ENCODE measurements at regions not wholly inside any gene's neighbourhood (a gene's known extent, or its start where the extent isn't known, plus 50 kb on each side); places are given as distances from the start of the nearest gene placed in this dataset.
"Not testable (repeated sequence)": the region's sequence is repeated elsewhere in the genome, so short reads cannot be mapped to it uniquely, and the experiment has no call there.

DNA sequence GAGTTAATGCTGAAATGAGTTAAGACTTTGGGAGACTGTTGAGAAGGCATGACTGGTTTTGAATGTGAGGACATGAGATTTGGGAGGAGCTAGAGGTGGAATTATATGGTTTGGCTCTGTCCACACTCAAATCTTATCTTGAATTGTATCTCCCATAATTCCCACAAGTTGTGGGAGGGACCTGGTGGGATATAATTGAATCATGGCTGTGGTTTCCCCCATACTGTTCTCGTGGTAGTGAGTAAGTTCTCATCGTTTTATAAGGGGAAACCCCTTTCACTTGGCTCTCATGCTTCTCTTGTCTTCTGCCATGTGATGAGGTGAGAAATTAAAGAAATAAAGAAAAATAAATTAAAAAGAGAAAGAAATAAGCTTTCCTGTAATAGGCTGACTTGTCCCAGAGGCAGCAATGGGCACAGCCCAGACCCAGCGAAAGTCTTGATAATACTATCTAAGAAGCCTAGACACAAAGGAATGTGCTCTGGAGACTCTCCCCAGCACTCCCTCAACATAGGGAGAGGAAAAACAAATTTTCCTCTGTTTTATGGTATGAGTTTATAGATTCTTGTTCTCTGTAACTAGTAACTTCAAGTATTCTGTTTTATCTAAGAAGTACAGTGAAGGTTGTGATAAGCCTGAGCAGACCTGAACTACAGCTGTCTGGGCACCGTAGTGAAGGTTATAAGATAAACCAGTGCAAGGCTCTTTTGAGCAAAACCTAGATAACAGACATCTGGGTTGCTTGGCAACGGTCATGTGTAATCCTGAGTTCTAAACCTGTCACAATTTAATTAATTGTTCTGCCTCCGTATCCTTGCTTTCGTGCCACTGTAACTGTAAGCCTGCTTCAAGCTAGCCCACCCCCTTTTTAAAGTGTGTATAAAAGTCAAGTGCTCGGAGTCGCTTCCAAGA is 88.9 kb upstream of the ECI2 start:
- H3K4me3 Mint-ChIP-seq = no peak overlapping the region
- no peak overlapping the region for H3K27ac Mint-ChIP-seq (ENCODE audit: low read depth)
- H3K36me3 Mint-ChIP-seq (ENCODE audit: insufficient read depth) = no peaks in the 10 kb centered on the region
- no peaks in the 10 kb centered on the region for H3K9me3 Mint-ChIP-seq
- DNase-seq (ENCODE audit: low spot score in 2 of 2) = no peak
- H3K4me1 Mint-ChIP-seq = no peaks in the 10 kb centered on the region
- no peak for ATAC-seq (replicated peaks; ENCODE audit: extremely low read depth, poor library complexity, severe bottlenecking)
- H3K27me3 Mint-ChIP-seq = peaks cover 17% of the 10 kb centered on the region

DNA sequence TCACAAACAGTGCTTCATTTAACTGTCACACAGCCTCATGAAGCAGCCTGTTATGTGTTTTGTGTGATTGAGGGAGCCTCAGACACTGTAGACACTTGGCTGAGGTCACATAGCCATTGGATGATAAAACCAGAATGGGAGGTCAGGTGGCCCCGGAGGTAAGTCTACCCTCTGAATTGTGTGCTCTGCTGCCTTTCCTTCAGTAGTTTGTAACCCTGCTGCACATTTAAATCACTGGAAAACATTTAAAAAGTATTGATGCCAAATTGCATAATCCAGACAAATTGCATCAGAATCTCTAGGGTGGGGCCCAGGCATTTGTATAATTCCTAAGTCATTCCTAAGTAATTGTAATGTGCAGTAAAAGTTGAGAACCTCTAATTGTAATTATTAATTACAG is 85.2 kb upstream of the ECI2 start:
- peaks cover 24% of the 10 kb centered on the region for H3K27me3 Mint-ChIP-seq
- no peaks in the 10 kb centered on the region for H3K36me3 Mint-ChIP-seq (ENCODE audit: insufficient read depth)
- no peak overlapping the region for H3K4me3 Mint-ChIP-seq
- H3K9me3 Mint-ChIP-seq = no peaks in the 10 kb centered on the region
- no peak for ATAC-seq (replicated peaks; ENCODE audit: extremely low read depth, poor library complexity, severe bottlenecking)
- H3K27ac Mint-ChIP-seq (ENCODE audit: low read depth) = no peak overlapping the region
- no peak for DNase-seq (ENCODE audit: low spot score in 2 of 2)
- no peaks in the 10 kb centered on the region for H3K4me1 Mint-ChIP-seq

DNA sequence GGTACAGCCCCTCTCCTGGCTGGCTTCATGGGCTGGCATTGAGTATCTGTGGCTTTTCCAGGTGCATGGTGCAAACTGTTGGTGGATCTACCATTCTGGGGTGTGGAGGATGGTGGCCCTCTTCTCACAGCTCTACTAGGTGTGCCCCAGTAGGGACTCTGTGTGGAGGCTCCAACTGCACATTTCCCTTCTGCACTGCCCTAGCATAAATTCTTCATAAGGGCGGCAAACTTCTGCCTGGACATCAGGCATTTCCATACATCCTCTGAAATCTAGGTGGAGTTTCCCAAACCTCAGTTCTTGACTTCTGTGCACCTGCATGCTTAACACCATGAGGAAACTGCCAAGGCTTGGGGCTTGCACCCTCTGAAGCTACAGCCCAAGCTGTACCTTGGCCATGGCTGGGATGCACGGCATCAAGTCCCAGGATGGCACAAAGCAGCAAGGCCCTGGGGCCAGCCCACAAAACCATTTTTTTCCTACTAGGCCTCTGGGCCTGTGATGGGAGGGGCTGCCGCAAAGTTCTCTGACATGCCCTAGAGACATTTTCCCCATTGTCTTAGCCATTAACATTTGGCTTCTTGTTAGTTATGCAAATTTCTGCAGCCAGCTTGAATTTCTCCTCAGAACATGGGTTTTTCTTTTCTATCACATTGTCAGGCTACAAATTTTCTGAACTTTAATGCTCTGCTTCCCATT is 83.4 kb upstream of the ECI2 start:
- not testable (repeated sequence) for H3K27ac Mint-ChIP-seq (ENCODE audit: low read depth); DNase-seq (ENCODE audit: low spot score in 2 of 2); H3K9me3 Mint-ChIP-seq; H3K4me1 Mint-ChIP-seq; ATAC-seq (replicated peaks; ENCODE audit: extremely low read depth, poor library complexity, severe bottlenecking); H3K4me3 Mint-ChIP-seq; H3K36me3 Mint-ChIP-seq (ENCODE audit: insufficient read depth)
- peaks cover 35% of the 10 kb centered on the region for H3K27me3 Mint-ChIP-seq

DNA sequence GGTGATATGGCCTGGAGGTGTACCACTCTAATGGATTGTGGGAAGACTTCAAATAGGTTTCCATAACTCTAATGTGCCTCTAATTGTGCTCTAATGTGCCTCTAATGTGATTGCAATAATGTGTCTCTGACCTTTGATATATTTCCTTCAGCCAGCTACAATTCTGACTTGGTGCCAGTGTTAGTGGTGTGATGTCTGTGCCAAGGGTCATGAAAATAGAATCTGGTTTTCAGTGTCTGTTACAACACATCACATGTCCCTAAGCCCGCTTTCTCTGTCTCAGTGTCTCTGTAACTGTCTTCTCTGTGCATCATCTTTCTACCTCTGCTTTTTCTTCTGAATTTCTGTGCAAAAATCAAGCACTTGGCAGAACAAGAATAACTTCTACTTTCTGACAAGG is 77.2 kb upstream of the ECI2 start:
- no peak for DNase-seq (ENCODE audit: low spot score in 2 of 2)

DNA sequence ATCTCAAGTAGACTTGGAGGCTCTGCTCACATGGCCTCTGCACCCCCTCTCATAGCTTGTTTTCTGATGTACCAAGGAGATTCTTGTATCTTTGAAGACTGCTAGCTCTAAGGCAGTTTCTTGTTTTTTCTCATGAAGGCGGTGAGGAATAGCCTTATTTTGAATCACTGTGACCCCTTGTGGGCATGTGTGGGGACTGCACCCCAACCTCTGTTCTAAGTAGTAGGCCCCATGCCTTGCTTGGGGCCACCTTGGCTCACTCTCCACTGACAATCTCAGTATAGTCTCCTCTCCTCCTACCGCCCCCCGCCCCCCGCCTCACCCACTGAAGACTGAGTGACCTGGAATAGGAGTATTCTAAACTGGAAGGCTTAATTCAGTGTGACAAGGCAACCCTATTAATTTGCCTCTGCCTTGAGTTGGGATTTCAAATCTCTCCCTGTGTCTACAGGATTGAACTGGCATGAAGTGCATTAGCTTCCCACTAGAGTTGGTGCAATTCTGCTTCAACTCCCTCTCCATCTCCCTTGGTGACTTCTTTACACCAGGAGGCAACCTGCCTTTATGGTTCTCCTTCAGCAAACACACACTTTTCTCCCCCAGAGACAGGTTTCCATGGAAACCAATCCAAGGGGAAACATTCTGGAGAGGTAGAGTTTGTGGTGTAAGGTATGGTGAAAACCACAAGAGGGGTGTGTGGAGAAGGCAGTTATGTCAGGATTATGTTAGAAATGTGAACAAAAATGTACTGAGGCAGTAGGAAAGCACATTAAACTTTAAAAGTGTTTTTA is 75.4 kb upstream of the ECI2 start:
- Mint-ChIP-seq H3K4me3 (no peak overlapping the region), H3K36me3 (ENCODE audit: insufficient read depth) (peaks cover 2% of the 10 kb centered on the region), H3K4me1 (peaks cover 5% of the 10 kb centered on the region), H3K9me3 (no peaks in the 10 kb centered on the region), H3K27ac (ENCODE audit: low read depth) (no peak overlapping the region), H3K27me3 (peaks cover 14% of the 10 kb centered on the region)
- ATAC-seq (replicated peaks; ENCODE audit: extremely low read depth, poor library complexity, severe bottlenecking) = no peak
- peak in 1 of 2 donors; percentile 32 for DNase-seq (ENCODE audit: low spot score in 2 of 2)

More for the DNA sequence above, 77.2 kb upstream of the ECI2 start:
- peaks cover 5% of the 10 kb centered on the region for H3K4me1 Mint-ChIP-seq
- no peak overlapping the region for H3K4me3 Mint-ChIP-seq
- no peak for ATAC-seq (replicated peaks; ENCODE audit: extremely low read depth, poor library complexity, severe bottlenecking)
- no peaks in the 10 kb centered on the region for H3K36me3 Mint-ChIP-seq (ENCODE audit: insufficient read depth)
- H3K27me3 Mint-ChIP-seq = peaks cover 25% of the 10 kb centered on the region
- no peaks in the 10 kb centered on the region for H3K9me3 Mint-ChIP-seq
- no peak overlapping the region for H3K27ac Mint-ChIP-seq (ENCODE audit: low read depth)

DNA sequence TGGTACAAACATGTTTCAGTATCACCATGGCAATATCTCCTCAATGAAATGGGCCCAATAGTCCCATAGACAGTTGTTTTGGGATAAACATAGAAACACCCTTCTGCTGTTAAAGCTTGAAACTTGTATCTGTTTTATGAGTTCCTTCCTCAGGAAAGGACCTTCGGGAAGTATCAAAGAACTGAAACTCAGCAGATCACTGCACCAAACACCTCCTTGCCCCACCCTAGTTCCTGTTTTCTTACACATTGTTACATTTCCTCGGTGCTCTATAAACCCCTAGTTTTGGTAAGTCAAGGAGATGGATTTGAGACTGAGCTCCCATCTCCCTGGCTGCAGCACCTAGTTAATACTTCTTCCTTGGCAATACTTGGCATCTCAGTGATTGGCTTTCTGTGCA is 73.8 kb upstream of the ECI2 start:
- Mint-ChIP-seq H3K4me1 (peaks cover 5% of the 10 kb centered on the region), H3K9me3 (no peaks in the 10 kb centered on the region), H3K27ac (ENCODE audit: low read depth) (no peak overlapping the region), H3K27me3 (peaks cover 19% of the 10 kb centered on the region), H3K36me3 (ENCODE audit: insufficient read depth) (peaks cover 2% of the 10 kb centered on the region), H3K4me3 (no peak overlapping the region)
- DNase-seq (ENCODE audit: low spot score in 2 of 2) = no peak
- no peak for ATAC-seq (replicated peaks; ENCODE audit: extremely low read depth, poor library complexity, severe bottlenecking)

DNA sequence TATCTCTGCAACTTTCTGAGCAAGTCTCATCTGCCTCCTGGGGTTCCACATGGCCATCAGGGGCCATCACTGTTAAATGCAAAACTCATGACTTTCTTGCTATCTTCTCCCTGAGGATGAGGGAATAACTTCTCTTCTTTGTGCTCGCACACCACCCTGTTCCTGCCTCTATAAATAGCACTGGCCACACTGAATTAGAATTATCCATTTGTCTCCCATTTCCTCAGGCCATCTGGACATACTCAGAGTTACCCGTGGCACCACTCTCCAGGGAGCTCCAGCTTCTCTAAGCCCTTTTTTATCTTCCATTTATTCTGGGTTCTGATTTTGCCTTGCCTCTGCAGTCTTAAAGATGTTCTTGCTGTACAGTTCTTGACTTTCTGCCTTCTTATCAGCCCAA is 72.8 kb upstream of the ECI2 start:
- H3K9me3 Mint-ChIP-seq = no peaks in the 10 kb centered on the region
- H3K27ac Mint-ChIP-seq (ENCODE audit: low read depth) = no peak overlapping the region

DNA sequence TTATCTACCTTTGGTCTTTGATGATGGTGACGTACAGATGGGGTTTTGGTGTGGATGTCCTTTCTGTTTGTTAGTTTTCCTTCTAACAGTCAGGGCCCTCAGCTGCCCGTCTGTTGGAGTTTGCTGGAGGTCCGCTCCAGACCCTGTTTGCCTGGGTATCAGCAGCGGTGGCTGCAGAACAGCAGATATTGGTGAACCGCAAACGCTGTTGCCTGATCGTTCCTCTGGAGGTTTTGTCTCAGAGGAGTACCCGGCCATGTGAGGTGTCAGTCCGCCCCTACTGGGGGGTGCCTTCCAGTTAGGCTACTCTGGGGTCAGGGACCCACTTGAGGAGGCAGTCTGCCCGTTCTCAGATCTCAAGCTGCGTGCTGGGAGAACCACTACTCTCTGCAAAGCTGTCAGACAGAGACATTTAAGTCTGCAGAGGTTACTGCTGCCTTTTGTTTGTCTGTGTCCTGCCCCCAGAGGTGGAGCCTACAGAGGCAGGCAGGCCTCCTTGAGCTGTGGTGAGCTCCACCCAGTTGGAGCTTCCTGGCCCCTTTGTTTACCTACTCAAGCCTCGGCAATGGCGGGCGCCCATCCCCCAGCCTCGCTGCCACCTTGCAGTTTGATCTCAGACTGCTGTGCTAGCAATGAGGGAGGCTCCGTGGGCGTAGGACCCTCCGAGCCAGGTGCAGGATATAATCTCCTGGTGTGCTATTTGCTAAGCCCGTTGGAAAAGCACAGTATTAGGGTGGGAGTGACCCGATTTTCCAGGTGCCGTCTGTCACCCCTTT is 68.5 kb upstream of the ECI2 start:
- H3K4me1 Mint-ChIP-seq; H3K36me3 Mint-ChIP-seq (ENCODE audit: insufficient read depth); ATAC-seq (replicated peaks; ENCODE audit: extremely low read depth, poor library complexity, severe bottlenecking); H3K27ac Mint-ChIP-seq (ENCODE audit: low read depth); H3K9me3 Mint-ChIP-seq; DNase-seq (ENCODE audit: low spot score in 2 of 2); H3K4me3 Mint-ChIP-seq: not testable (repeated sequence)
- H3K27me3 Mint-ChIP-seq = peaks cover 46% of the 10 kb centered on the region

More for the DNA sequence above, 72.8 kb upstream of the ECI2 start:
- Mint-ChIP-seq H3K27me3 (peaks cover 28% of the 10 kb centered on the region), H3K4me3 (no peak overlapping the region), H3K4me1 (peaks cover 5% of the 10 kb centered on the region), H3K36me3 (ENCODE audit: insufficient read depth) (peaks cover 2% of the 10 kb centered on the region)
- DNase-seq (ENCODE audit: low spot score in 2 of 2) = no peak
- no peak for ATAC-seq (replicated peaks; ENCODE audit: extremely low read depth, poor library complexity, severe bottlenecking)

DNA sequence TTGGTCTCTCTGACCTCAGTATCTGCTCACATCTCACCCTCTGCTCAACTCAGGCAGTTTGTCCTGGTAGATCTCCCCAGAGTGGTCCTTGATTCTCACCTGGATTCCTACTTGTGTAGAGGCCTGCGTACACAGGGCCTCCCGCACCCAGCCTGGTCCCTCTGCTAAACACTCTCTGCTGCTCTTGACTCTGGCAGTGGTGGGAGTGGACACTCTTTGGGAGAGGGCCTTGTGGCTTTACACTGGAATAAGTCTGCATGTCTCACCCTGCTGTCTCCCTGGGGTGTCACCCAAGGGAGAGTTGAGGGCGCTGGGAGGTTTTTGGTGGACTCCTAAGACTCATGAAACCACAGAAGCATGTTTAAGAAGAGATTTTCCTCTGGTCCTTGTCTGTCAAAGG is 57.3 kb upstream of the ECI2 start:
- no peaks in the 10 kb centered on the region for H3K4me1 Mint-ChIP-seq
- ATAC-seq (replicated peaks; ENCODE audit: extremely low read depth, poor library complexity, severe bottlenecking) (no peak), DNase-seq (ENCODE audit: low spot score in 2 of 2) (no peak)
- no peaks in the 10 kb centered on the region for H3K9me3 Mint-ChIP-seq
- H3K27me3 Mint-ChIP-seq = peaks cover 29% of the 10 kb centered on the region
- H3K4me3 Mint-ChIP-seq = no peak overlapping the region
- H3K36me3 Mint-ChIP-seq (ENCODE audit: insufficient read depth) = no peaks in the 10 kb centered on the region
- no peak overlapping the region for H3K27ac Mint-ChIP-seq (ENCODE audit: low read depth)

DNA sequence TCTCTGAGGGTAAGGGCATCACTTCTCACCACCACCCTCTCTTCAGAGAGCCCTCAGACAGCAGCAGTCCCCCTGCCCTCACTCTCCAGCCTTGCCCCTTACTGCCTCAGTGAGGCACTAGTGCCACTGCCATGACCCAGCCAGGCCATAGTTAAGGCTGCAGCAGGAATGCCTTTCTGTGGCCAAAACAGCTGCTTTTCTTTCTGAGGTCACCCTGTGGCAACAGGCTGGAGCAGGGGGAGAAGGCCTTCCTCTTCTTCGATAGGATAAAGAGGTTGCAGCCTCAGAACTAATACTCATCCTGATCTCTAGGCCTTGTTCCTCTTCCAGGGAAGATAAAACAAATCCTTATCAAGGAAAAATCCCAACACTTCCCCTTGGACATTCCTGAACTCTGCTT is 56.8 kb upstream of the ECI2 start:
- H3K27me3 Mint-ChIP-seq = peaks cover 34% of the 10 kb centered on the region
- DNase-seq (ENCODE audit: low spot score in 2 of 2) (no peak), ATAC-seq (replicated peaks; ENCODE audit: extremely low read depth, poor library complexity, severe bottlenecking) (no peak)
- no peak overlapping the region for H3K4me3 Mint-ChIP-seq
- no peaks in the 10 kb centered on the region for H3K9me3 Mint-ChIP-seq
- no peaks in the 10 kb centered on the region for H3K4me1 Mint-ChIP-seq
- no peaks in the 10 kb centered on the region for H3K36me3 Mint-ChIP-seq (ENCODE audit: insufficient read depth)
- H3K27ac Mint-ChIP-seq (ENCODE audit: low read depth) = no peak overlapping the region

DNA sequence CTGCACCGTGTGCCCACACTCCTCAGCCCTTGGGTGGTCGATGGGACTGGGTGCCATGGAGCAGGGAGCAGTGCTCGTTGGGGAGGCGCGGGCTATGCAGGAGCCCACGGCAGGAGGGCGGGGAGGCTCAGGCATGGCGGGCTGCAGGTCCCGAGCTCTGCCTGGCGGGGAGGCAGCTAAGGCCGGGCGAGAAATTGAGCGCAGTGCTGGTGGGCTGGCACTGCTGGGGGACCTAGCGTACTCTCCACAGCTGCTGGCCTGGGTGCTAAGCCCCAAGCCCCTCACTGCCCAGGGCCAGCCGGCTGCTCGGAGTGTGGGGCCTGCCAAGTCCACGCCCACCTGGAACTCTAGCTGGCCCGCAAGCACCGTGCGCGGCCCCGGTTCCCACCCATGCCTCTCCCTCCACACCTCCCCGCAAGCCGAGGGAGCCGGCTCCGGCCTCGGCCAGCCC is 55.9 kb upstream of the ECI2 start:
- no peaks in the 10 kb centered on the region for H3K9me3 Mint-ChIP-seq
- H3K27me3 Mint-ChIP-seq = peaks cover 43% of the 10 kb centered on the region
- H3K4me3 Mint-ChIP-seq = no peak overlapping the region
- DNase-seq (ENCODE audit: low spot score in 2 of 2) (no peak), ATAC-seq (replicated peaks; ENCODE audit: extremely low read depth, poor library complexity, severe bottlenecking) (no peak)
- H3K4me1 Mint-ChIP-seq = no peaks in the 10 kb centered on the region
- H3K36me3 Mint-ChIP-seq (ENCODE audit: insufficient read depth) = no peaks in the 10 kb centered on the region
- no peak overlapping the region for H3K27ac Mint-ChIP-seq (ENCODE audit: low read depth)

DNA sequence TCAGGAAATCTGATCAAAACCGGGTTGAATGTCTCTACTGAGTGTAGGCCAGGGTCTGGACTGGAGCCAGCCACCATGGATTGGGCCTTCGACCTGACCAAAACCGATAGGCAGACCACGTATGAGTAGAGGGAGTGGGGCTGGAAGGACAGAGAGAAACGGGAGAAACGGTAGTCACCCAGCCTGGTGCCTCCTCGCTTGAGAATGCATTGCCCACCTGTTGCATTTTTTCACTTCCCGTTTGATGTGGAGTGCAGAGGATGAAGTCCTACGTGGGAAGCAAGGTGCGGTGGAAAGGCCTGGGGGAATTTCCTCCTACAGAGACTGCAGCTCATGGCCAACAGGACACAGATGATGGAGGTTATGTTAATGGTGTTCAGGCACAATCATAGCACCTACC is 53.9 kb upstream of the ECI2 start:
- Mint-ChIP-seq H3K4me1 (no peaks in the 10 kb centered on the region), H3K4me3 (no peak overlapping the region), H3K9me3 (no peaks in the 10 kb centered on the region), H3K36me3 (ENCODE audit: insufficient read depth) (no peaks in the 10 kb centered on the region), H3K27me3 (peaks cover 60% of the 10 kb centered on the region), H3K27ac (ENCODE audit: low read depth) (no peak overlapping the region)
- ATAC-seq (replicated peaks; ENCODE audit: extremely low read depth, poor library complexity, severe bottlenecking) (no peak), DNase-seq (ENCODE audit: low spot score in 2 of 2) (no peak)
